Superior temporal gyrus (tissue), 1 donor: ENCODE measurements at regions not wholly inside any gene's neighbourhood (a gene's known extent, or its start where the extent isn't known, plus 50 kb on each side); places are given as distances from the start of the nearest gene placed in this dataset.
"Not testable (repeated sequence)": the region's sequence is repeated elsewhere in the genome, so short reads cannot be mapped to it uniquely, and the experiment has no call there.

Experiments
- DNase-seq: peaks from one replicate; pipeline ENCODE4 v3.0.0-alpha.2; 2016; ENCODE audit errors: extremely low spot score

GRCh38 chr13:76350399-76350798 is 535.8 kb downstream of the KCTD12 start:
- DNase-seq = no peak

DNA sequence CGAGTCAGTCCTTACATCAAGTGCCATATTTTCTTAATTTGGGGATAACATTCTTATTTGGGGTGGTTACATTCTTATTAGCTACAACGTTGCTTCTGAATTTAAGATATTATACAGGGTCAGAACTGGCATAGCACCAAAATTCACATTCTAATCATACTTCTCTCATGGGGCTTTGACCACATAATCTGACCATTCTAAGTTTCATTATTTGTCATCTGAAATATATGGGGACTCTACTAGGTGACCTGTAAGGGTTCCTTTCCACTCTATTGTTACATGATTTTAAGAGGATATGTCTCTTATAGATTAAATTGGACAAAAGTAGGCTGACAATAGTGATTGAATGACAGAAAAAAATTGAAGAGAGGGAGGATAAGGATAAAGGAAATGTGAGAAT is 536.5 kb downstream of the KCTD12 start:
- no peak for DNase-seq

- no peak for DNase-seq
These were observed 546.6 kb downstream of the KCTD12 start for GRCh38 chr13:76339649-76340048.

DNA sequence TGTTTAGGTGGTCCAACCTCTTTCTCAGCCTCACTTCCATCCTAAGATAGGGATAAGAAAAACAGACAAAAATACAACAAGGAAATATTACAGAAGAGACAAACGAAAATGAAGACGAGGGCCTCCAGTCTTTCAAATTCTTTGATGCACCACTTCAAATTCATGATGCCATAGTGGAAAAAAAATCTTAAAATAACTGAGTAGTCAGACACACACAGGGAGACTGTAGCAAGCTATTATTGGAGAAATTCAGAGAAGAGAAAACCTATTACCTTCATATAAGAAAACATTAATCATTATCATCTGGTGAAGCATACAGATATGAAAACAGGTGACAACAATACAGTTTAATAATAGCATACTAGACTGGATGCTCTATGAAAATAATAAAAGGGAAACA is 548.2 kb downstream of the KCTD12 start:
- no peak for DNase-seq

DNA sequence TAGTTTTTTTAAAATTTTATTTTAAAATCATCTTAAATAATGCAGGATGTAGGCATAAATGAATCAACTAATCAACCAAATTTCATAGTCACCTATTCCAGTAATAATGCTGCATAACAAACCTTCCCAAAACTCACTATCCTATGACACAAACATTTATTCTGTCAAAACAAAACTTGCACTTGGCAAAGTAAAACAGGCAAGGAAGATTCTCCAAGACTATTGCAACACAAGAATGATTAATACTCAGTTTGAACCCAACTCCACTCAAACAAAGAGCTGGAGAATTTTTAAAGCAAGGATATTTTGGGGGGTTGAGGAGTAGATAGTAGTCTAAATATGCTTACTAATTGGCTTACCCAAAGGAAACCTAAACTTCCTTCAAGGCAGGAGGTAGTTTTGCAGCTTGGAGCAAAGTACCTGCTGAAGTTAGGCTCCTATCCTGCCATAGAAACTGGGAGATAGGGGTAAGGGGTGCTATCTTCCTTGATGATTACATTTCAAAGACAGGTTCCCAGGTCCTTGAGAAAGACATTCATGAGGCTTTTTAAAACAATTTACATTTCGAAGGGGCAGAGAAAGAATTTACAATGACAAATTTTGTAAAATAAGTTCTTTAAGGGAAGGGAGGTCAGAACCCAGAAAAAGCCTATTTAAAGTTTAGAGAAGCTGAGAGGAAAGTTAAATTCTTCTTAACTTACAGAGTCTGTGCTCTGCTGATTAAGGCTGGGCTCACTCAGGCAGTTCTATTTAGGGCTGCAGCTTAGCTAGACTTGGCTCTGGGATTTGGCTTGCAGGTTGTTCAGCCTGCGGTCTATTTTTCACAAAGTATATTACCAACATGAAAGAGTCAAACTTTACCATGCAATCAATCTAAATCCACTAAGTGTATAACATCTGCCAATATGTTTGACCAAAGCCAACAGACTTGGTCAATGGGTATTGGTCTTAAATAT is 549.0 kb downstream of the KCTD12 start:
- DNase-seq = no peak

- no peak for DNase-seq
These were observed 550.7 kb downstream of the KCTD12 start for GRCh38 chr13:76335463-76335862.

GRCh38 chr13:76331943-76332712 is 554.1 kb downstream of the KCTD12 start:
- DNase-seq = no peak

DNA sequence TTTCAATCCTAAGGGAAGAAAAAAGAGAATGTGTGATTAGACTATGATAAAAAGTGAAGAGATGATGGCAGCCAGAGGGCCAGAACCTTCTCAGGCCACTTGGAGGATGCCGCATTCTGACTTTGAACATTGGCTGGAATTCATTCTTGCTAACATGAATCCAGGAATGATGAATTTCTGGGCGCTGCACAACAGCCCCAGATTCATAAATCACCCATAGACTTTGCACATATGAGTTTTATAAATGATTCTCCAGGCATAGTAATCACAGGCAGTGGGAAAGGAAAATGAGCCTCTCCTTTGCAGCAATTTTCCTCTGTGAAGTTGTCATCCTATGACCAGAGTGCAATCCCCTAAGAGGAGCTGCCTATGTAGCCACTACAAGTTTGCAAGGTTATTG is 555.4 kb downstream of the KCTD12 start:
- no peak for DNase-seq

DNA sequence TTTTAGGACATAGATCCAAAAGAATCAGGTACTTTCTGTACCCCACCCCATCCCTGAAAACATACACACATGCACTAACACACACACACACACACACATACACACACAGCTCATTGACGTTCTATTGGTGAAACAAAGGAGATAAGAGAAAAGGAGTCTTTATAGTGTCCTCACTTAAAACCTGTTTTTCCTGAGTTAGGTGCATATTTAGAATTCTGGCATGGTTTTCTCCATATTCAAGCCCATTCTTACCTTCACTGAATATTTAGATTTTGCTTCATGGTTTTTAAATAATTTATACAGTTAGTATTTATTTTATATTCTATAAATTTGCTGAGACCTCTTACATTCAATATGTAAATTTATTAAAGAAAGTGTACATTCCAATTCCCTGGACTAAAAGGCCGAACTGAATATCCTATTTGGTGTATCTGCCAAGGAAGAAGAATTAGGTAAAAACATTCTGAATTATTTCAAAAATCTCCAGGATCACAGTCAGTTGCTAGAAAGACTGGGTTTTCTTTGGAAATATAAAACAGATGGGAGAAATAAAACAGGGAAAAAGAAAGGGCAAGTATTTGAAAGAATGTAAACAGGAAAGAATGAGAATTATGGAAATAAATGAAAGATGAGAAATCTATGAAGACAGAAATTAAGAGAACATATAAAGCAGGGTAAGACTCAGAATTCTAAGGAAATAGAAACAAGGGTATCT is 556.2 kb downstream of the KCTD12 start:
- DNase-seq = no peak

GRCh38 chr13:76329004-76329403 is 557.2 kb downstream of the KCTD12 start:
- no peak for DNase-seq

DNA sequence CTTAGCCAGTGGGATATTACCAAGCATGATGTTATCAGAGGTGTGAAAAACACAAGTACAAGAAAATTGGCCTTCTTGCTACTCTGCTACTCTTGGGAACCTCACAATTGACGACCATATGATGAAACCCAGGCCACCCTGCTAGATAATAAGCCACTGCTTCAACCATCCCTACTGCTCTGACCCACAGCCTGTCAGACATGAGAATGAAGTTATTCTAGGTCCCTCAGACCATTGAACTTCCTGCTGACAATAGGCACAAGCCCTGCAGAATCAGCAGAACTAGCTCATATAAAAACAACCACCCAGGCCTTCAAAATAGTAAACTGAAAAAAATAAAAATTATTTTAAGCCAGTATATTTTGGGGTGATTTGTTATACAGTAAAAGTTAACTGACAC is 559.9 kb downstream of the KCTD12 start:
- no peak for DNase-seq

DNA sequence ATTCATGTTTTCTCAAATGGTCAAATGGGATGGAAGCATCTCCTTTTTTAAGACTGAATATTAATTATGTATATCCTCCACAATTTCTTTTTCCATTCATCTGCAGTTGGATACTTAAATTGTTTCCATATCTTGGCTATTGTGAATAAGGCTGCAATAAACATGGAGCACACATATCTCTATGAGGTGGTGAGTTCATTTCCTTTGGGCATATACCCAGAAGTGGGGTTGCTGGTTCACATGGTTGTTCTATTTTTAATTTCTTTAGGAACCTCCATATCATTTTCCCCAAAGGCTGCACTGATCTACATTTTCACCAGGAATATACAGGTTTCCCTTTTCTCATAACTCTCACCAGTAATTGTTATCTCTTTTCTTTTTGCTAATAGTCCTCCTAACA is 566.3 kb downstream of the KCTD12 start:
- no peak for DNase-seq

GRCh38 chr13:76316998-76317527 is 569.1 kb downstream of the KCTD12 start:
- no peak for DNase-seq

- DNase-seq = no peak
These were observed 571.7 kb downstream of the KCTD12 start for GRCh38 chr13:76314495-76314894.

GRCh38 chr13:76307142-76307541 is 579.1 kb downstream of the KCTD12 start:
- DNase-seq = no peak

- DNase-seq = no peak
These were observed 585.5 kb downstream of the KCTD12 start for GRCh38 chr13:76300688-76301087.

- DNase-seq = no peak
These were observed 588.9 kb downstream of the KCTD12 start for GRCh38 chr13:76297331-76297730.

DNA sequence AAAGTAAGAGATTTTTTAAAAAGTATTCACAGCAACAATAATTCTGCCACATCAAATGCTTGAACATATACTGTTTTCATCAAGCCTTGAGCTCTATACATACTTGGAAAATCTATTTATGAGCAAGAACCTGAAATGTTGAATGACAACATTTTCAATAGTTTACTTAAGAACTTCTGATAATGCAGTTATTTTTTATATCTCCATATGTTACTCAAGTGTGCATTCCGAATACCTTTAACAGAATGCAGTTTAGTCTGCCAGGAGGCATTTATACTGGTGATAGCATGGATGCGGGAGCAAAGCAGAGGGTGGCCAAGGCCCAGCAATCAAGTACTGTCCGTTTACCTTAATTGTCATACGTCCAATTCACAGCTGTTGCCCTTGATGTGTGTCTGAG is 589.5 kb downstream of the KCTD12 start:
- DNase-seq = no peak

GRCh38 chr13:76295020-76295419 is 591.2 kb downstream of the KCTD12 start:
- DNase-seq = not testable (repeated sequence)

GRCh38 chr13:76293751-76294150 is 592.5 kb downstream of the KCTD12 start:
- no peak for DNase-seq

DNA sequence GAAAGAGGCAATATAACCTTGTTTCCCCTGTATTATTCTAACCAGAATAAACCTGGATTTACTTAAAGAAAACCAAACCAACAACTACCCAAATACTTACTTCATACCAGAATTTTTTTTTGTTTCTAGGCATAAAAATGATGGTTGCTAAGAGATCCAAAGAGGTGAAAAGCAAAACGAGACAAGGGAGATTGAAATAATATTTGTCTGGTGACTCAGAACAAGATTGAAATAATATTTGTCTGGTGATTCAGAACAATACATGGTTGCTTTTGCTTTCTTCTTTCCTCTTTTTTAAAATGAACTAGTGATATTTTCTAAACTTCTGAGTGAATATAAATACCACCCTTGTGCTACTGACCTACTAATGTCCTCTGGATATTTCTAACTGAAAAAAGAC is 592.9 kb downstream of the KCTD12 start:
- no peak for DNase-seq

DNA sequence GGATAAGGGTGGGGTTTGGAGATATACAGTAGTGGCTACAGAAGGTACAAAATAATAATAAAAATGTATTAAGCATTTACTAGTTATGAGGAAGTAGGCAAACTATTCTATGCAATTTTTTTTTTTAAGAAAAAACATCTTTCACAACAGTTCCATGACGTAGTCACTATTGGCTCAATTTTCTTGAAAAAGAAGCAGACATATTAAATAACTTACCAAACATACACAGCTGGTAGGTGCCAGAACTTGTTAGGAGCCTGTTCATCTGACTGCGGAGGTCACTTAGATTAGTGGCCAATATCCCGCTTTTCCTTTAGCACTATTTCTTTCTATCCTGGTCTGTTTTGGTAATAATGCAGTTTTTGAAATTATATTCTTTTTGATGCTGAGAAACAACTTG is 593.5 kb downstream of the KCTD12 start:
- DNase-seq = no peak
